Upper lobe of right lung (tissue), 1 donor: ENCODE measurements at regions not wholly inside any gene's neighbourhood (a gene's known extent, or its start where the extent isn't known, plus 50 kb on each side); places are given as distances from the start of the nearest gene placed in this dataset.
A peak's percentile ranks its signal among the peaks of the same experiment; 100 is the strongest.

Experiments
- ATAC-seq: fragments of 200-7000 bp; cut with Tn5 transposase; one replicate; pipeline ENCODE4 v1.9.1; 2020; ENCODE audit warnings: mild to moderate bottlenecking, moderate library complexity
- DNase-seq: peaks from one replicate; pipeline ENCODE4 v3.0.0-alpha.2; 2020
- H3K27ac ChIP-seq: fragments of 200-600 bp; one replicate; pipeline ENCODE4 v1.8.0; 2022
- H3K27me3 ChIP-seq: fragments of 200-600 bp; one replicate; pipeline ENCODE4 v1.8.0; 2022; ENCODE audit warnings: mild to moderate bottlenecking
- H3K36me3 ChIP-seq: fragments of 200-600 bp; one replicate; pipeline ENCODE4 v1.8.0; 2022
- H3K4me1 ChIP-seq: fragments of 200-600 bp; one replicate; pipeline ENCODE4 v1.8.0; 2022
- H3K4me3 ChIP-seq: fragments of 200-600 bp; one replicate; pipeline ENCODE4 v1.8.0; 2022; ENCODE audit warnings: mild to moderate bottlenecking
- H3K9me3 ChIP-seq: fragments of 200-600 bp; one replicate; pipeline ENCODE4 v1.8.0; 2022
- intact Hi-C: fragments of 100-400 bp; cut with DNase I; formaldehyde crosslinking; loops from one replicate; pipeline ENCODE4 v1.11.0; 2022
- TF ChIP-seq, protein P1 (sequence below): fragments of 200-600 bp; IDR thresholded peaks from one replicate; pipeline ENCODE4 v1.8.0; 2022; ENCODE audit warnings: antibody characterized with exemption
- donor health status: DM: no; HTN: yes; CAD: no; lungs with severe emphysema.

DNA sequence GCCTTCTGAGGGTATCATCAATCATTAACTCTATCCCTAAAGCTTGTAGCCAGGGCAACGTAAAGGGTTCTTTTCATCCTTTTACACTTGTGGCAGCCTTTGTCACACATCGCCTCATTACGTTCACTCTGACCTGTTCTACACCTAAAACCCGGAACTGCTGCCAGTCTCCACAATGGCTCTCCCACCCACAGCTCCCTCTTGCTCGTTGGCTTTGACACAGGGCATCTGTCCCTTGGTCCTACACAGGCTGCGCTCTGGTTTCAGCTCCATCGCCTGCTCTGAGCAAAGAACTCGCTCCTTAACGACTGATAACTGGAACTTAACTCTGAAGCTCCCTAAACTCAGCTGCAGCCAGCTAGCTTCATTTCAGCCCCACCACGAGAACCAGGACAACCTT is 112.8 kb upstream of the CTNND2 start:
- Histone ChIP-seq H3K4me3 (no peak overlapping the region), H3K27ac (no peak overlapping the region), H3K36me3 (no peaks in the 10 kb centered on the region), H3K27me3 (no peaks in the 10 kb centered on the region), H3K4me1 (no peaks in the 10 kb centered on the region), H3K9me3 (no peaks in the 10 kb centered on the region)
- TF ChIP-seq, protein P1, sequence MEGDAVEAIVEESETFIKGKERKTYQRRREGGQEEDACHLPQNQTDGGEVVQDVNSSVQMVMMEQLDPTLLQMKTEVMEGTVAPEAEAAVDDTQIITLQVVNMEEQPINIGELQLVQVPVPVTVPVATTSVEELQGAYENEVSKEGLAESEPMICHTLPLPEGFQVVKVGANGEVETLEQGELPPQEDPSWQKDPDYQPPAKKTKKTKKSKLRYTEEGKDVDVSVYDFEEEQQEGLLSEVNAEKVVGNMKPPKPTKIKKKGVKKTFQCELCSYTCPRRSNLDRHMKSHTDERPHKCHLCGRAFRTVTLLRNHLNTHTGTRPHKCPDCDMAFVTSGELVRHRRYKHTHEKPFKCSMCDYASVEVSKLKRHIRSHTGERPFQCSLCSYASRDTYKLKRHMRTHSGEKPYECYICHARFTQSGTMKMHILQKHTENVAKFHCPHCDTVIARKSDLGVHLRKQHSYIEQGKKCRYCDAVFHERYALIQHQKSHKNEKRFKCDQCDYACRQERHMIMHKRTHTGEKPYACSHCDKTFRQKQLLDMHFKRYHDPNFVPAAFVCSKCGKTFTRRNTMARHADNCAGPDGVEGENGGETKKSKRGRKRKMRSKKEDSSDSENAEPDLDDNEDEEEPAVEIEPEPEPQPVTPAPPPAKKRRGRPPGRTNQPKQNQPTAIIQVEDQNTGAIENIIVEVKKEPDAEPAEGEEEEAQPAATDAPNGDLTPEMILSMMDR, result no peak
- DNase-seq, result no peak
- intact Hi-C loops, result no loop called here
- ATAC-seq, result peak; percentile 33

DNA sequence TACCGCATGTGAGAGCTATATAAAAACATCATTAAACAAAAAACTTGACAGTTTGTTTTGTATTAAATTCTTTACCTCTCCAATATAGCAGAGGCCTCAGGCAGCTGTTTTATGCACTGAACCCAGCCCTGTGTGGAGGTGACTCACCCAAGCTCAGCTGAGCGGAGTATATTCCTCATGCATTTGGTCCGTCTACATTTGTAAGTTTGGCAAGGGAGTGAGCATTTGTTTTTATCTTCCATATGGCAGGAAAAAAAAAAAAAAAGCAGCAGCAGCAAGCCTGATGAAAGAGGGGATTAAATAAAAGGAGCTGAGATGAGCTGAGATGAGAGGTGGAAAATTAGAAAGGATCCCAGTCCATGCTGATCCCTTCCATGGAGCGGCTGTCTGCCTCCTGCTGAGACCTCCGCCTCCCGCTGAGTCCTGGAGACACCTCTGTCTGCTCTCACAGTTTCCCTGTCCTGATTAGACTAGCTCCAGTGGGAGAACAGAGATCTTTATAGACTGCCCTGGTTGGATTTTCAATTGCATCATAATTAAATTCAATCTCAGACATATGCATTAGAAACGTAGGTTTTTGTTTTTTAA is 112.0 kb upstream of the CTNND2 start:
- DNase-seq, result no peak
- H3K4me3 ChIP-seq, result no peak overlapping the region
- intact Hi-C loops, result no loop called here
- no peaks in the 10 kb centered on the region for H3K27me3 ChIP-seq
- ATAC-seq, result no peak
- no peaks in the 10 kb centered on the region for H3K4me1 ChIP-seq
- no peaks in the 10 kb centered on the region for H3K9me3 ChIP-seq
- TF ChIP-seq, protein P1, result no peak
- H3K36me3 ChIP-seq, result no peaks in the 10 kb centered on the region
- H3K27ac ChIP-seq, result no peak overlapping the region

DNA sequence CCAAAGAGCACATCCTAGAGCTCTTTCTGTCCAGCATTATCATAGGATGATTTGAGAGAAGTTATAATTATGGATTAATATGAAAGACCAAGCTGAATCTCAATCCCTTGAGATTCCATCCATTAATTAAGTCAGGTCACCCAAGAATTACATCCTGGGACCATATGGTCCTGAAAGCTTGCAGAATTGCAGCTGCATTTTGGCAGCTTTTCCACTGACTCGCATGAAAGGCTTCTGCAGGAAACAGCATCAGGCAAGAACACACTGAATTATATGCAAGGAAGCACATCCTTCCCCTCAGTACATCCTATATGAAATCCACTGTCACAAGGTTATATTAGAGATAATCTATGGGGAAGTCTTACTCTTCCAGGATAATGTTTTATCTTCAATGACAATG is 109.1 kb upstream of the CTNND2 start:
- Histone ChIP-seq H3K27me3 (no peaks in the 10 kb centered on the region), H3K4me1 (no peaks in the 10 kb centered on the region), H3K4me3 (no peak overlapping the region), H3K27ac (no peak overlapping the region), H3K9me3 (no peaks in the 10 kb centered on the region), H3K36me3 (no peaks in the 10 kb centered on the region)
- ATAC-seq (no peak), DNase-seq (no peak)
- TF ChIP-seq, protein P1, result no peak
- intact Hi-C loops, result no loop called here

DNA sequence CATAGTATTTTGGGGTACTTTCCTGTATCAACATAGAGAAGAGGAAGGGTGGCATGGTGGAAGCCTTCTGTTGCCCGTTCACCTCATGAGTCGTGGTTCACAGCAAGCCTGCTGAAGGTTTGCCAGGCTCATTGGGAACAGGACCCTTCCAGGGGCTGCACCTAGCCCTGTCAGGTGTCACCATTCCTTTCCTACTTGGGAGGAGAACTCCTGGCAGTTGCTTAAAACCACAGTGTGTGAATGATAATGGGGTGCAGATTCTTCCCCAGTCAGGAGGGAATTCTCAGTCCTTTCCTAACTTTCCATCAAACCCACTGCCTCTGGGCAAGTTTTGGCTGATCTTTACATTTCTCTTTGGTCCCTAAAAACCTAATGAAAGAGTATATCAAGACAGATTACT is 99.4 kb upstream of the CTNND2 start:
- DNase-seq, result no peak
- Histone ChIP-seq H3K4me3 (no peak overlapping the region), H3K27ac (no peak overlapping the region), H3K27me3 (no peaks in the 10 kb centered on the region), H3K9me3 (no peaks in the 10 kb centered on the region), H3K4me1 (no peaks in the 10 kb centered on the region), H3K36me3 (no peaks in the 10 kb centered on the region)
- TF ChIP-seq, protein P1, result no peak
- ATAC-seq, result no peak
- intact Hi-C loops, result no loop called here

DNA sequence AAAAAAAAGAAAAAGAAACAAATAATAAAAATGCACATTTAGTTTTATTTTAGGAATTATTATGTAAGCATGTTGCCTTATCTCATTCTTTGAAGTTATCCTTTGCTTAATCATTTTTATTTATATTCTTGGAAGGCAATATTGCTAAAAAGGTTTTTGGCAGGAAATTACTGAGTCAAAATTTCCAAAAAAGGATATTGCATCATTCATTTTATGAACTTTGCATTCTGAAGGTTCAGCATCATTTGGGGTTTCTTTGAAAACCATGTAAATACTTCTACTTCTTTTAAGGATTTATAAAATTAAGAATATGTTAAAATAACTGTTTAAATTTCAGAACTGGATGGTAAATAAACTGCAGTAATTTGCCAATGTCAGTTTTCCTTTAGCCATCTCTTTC is 94.2 kb upstream of the CTNND2 start:
- ATAC-seq, result no peak
- TF ChIP-seq, protein P1, result no peak
- Histone ChIP-seq H3K4me1 (no peaks in the 10 kb centered on the region), H3K36me3 (no peaks in the 10 kb centered on the region), H3K9me3 (no peaks in the 10 kb centered on the region), H3K27me3 (no peaks in the 10 kb centered on the region), H3K4me3 (no peak overlapping the region), H3K27ac (no peak overlapping the region)
- intact Hi-C loops, result no loop called here
- DNase-seq, result no peak

DNA sequence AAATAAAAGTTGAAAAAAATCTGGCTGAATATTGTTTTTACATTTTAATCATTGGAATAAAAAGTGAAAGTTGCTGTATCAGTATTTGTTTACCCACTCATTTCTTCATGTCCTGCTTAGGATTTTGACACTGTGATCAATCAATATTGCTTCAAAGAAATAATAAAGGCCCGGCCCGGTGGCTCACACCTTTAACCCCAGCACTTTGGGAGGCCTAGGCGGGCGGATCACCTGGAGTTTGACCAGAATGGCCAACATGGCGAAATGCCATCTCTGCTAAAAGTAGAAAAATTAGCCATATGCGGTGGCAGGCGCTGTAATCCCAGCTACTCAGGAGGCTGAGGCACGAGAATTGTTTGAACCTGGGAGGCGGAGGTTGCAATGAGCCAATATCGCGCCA is 93.7 kb upstream of the CTNND2 start:
- DNase-seq (no peak), ATAC-seq (no peak)
- intact Hi-C loops, result no loop called here
- Histone ChIP-seq H3K9me3 (no peaks in the 10 kb centered on the region), H3K27ac (no peak overlapping the region), H3K36me3 (no peaks in the 10 kb centered on the region), H3K4me3 (no peak overlapping the region), H3K4me1 (no peaks in the 10 kb centered on the region), H3K27me3 (no peaks in the 10 kb centered on the region)
- TF ChIP-seq, protein P1, result no peak
